ENCODE measurements at regions not wholly inside any gene's neighbourhood (a gene's known extent, or its start where the extent isn't known, plus 50 kb on each side); places are given as distances from the start of the nearest gene placed in this dataset.
"Not testable (repeated sequence)": the region's sequence is repeated elsewhere in the genome, so short reads cannot be mapped to it uniquely, and the experiment has no call there.

DNA sequence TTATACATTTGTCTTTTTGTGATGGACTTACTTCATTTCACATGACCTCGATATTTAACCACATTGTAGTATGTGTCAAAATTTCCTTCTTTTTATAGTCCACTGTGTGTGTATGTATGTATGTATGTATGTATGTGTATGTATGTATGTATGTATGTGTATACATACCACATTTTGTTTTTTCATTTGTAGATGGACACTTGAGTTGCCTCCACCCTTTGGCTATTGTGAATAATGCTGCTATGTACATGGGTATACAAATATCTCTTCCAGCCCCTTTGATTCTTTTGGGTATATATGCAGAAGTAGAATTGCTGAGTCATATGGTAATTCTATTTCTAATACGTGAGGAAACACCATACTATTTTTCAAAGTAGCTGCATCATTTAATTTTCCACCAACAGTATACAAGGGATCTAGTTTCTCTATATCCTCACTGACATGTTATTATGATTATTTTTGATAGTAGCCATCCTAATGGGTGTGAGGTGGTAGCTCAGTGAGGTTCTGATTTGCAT is 228.2 kb downstream of the OPA1 start:
- DNase-seq (ENCODE audit: low spot score) = no peak
- ChIA-PET CTCF (no interaction called here), POLR2A (ENCODE audit: low non-redundant PET) (no interaction called here)
- TF ChIP-seq, protein P1, sequence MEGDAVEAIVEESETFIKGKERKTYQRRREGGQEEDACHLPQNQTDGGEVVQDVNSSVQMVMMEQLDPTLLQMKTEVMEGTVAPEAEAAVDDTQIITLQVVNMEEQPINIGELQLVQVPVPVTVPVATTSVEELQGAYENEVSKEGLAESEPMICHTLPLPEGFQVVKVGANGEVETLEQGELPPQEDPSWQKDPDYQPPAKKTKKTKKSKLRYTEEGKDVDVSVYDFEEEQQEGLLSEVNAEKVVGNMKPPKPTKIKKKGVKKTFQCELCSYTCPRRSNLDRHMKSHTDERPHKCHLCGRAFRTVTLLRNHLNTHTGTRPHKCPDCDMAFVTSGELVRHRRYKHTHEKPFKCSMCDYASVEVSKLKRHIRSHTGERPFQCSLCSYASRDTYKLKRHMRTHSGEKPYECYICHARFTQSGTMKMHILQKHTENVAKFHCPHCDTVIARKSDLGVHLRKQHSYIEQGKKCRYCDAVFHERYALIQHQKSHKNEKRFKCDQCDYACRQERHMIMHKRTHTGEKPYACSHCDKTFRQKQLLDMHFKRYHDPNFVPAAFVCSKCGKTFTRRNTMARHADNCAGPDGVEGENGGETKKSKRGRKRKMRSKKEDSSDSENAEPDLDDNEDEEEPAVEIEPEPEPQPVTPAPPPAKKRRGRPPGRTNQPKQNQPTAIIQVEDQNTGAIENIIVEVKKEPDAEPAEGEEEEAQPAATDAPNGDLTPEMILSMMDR (conservative IDR thresholded peaks at IDR 0.05; ENCODE audit: low read depth) = no peak
- H3K27ac ChIP-seq = no peak overlapping the region

DNA sequence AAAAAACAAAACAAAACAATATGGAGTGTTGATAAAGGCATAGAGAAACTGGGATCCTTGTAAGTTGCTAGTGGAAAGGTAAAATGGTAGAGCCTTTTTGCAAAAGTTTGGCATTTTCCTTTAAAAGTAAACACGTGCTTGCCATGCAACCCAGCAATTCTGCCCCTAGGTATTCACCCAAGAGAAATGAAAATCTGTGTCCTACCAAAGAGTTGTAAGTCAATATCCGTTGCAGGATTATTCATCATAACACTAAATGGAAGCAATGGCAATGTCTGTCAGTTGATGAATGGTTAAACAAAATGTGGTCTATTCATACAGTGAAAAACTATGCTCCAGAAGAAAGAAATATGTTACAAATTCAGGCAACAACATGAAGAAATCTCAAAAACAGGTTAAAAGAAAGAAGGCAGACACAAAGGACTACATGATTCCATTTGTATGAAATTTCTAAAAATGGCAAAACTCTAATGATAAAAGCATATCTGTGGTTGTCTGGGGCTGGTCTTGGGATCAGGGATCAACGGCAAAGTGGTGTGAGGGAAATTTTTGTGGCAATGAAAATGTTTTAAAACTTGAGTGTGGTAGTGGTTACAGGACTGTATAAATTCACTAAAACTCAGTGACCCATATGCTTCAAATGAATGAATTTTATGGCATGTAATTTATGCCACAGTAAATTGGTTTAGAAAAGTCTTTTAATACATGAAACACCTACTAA is 229.6 kb downstream of the OPA1 start:
- ChIA-PET CTCF (no interaction called here), POLR2A (ENCODE audit: low non-redundant PET) (no interaction called here)
- no peak for DNase-seq (ENCODE audit: low spot score)
- H3K27ac ChIP-seq = no peak overlapping the region
- TF ChIP-seq, protein P1 (conservative IDR thresholded peaks at IDR 0.05; ENCODE audit: low read depth) = no peak

DNA sequence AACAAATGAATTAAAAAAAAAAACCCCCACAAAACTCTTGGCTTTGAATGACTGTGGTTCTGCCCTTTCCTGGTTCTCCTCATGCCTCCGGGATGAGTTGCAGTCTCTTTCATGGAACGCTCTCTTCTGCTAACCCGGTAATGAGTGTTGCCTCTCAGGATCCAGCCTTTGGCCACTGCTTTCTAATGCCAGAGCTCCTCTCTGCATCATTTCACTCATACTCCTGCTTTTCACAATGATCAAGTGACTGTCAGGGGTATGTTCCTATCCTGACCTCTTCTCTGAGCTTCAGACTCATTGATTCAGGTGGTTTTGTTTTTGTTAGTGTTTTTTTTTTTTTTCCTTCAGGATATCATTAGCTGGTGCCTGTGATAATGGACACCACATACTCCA is 230.2 kb downstream of the OPA1 start:
- POLR2A ChIA-PET (ENCODE audit: low non-redundant PET); H3K27ac ChIP-seq; DNase-seq (ENCODE audit: low spot score): not testable (repeated sequence)
- CTCF ChIA-PET = interaction anchor here (0.7 kb wide), 1 partner anchor 129 kb away, joined by 3 read pairs; no protein-coding TSS in a partner anchor

DNA sequence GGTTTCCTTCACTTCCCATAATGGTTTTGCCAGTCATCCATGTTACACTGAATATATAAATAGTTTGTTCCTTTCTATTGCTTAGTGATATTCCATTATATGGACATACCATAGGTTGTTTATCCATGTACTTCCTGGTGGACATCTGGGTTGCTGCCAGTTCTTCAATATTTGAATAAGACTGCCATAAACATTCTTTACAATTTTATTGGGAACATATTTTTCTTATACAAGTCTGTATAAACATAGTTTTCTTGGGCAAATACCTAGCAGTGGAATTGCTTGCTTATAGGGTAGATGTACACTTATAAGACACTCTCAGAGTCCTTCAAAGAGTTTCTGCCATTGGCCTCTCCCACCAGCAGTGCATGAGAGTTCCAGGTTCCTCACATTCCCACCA is 231.4 kb downstream of the OPA1 start:
- ChIA-PET POLR2A (ENCODE audit: low non-redundant PET) (no interaction called here), CTCF (no interaction called here)
- DNase-seq (ENCODE audit: low spot score) = no peak
- H3K27ac ChIP-seq = no peak overlapping the region
- TF ChIP-seq, protein P1 (conservative IDR thresholded peaks at IDR 0.05; ENCODE audit: low read depth) = no peak

DNA sequence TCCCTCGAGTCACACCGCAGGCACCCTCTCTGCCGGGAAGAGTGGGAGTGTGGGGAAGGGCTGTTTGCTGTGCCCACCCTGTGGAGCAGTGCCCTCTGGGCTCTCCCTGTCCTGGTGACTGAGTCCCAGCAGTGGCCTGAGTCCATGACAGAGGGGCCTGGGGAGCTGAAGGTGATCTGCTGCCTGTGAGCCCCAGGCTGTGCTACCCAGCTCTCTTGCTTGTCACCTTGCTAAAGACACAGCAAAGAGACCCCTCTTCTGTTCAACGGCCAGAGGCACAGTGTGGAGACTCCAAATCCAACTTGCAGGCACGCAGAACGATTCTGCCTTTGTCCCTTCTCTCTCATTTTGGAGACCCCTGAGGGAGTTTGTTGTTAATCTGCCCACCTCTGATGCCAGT is 232.6 kb downstream of the OPA1 start:
- POLR2A ChIA-PET (ENCODE audit: low non-redundant PET) = no interaction called here
- TF ChIP-seq, protein P1 (conservative IDR thresholded peaks at IDR 0.05; ENCODE audit: low read depth) = no peak
- H3K27ac ChIP-seq = 0 out of 2 replicates have a peak overlapping the region, but pooled peaks have one; percentile 1
- CTCF ChIA-PET = interaction anchor here (0.8 to 1.0 kb wide), 3 partner anchors 25 to 312 kb away, joined by 3 read pairs; no protein-coding TSS in a partner anchor
- DNase-seq (ENCODE audit: low spot score) = no peak

DNA sequence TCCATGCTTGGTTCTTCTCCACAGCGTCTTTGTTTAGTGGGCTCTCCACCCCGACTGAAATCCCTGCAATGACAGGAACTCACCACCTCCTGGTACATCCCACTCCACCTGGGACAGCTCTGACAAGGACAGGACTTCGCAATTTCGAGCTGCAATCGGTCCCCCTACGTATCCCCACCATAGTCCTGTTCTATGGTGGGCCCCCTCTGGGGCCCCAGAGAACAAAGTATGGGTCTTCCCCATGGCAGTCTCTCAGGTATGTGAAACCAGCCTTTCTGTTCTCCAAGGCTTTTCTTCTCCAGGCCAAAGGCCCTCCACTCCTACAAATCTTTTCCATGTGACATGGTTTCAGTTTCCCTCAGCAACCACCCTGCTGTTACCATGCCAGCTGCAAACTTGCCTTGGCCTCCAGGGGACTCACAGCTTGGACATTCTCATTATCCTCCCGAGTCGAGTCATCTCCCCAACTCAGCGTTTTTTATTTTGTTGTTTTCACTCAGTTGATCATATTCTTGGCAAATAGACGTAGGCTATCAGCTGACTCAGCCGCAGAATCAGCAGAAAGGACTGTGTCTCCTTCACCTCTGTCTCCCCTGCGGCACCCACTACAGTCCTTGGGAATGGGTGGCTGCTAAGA is 233.3 kb downstream of the OPA1 start:
- TF ChIP-seq, protein P1 (conservative IDR thresholded peaks at IDR 0.05; ENCODE audit: low read depth) = no peak
- ChIA-PET CTCF (interaction anchor here (0.8 to 1.0 kb wide), 3 partner anchors 45 to 507 kb away, joined by 3 read pairs; no protein-coding TSS in a partner anchor), POLR2A (ENCODE audit: low non-redundant PET) (no interaction called here)
- 0 out of 2 replicates have a peak overlapping the region, but pooled peaks have one; percentile 1 for H3K27ac ChIP-seq
- DNase-seq (ENCODE audit: low spot score) = no peak

All from RWPE1 (cell line).